ENCODE measurements at regions not wholly inside any gene's neighbourhood (a gene's known extent, or its start where the extent isn't known, plus 50 kb on each side); places are given as distances from the start of the nearest gene placed in this dataset.
"Not testable (repeated sequence)": the region's sequence is repeated elsewhere in the genome, so short reads cannot be mapped to it uniquely, and the experiment has no call there.

DNA sequence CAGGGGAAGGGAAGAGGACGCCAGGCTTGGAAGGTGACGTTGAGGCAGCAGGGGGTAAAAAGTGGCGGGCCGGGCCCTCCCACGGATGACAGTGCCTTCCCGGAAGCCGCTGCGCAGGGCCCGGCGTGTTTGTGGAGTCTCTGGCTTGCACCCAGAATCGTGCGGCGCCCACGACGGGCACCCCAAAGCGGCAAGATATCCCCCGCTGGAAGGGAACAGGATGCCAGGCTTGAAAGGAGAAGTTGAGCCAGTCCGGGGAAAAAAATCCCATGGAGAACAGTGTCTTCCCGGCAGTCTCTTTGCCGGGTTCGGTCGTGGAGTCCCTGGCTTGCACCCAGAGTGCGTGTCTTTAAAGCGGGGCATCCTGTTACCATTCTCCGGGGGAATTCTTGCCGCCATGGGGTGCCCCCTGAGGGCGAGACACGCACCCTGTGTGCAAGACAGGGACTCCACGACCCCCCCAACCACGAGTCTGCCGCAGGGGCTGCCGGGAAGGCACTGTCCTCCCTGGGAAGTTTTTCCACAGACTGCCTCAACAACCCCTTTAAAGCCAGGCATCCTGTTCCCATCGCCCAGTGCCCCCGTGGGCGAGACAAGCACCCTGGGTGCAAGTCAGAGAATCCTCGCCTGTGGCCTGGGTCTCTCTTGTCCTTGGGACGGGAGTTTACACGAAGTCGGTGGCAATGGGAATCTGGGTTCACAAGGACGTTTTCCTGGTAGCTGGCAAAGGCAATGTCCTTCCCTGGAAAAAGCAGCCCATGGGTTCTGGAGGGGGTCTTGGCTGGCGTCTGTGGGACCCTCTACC, 156.1 kb upstream of the ALG10B start:
- DNase-seq = no peak

DNA sequence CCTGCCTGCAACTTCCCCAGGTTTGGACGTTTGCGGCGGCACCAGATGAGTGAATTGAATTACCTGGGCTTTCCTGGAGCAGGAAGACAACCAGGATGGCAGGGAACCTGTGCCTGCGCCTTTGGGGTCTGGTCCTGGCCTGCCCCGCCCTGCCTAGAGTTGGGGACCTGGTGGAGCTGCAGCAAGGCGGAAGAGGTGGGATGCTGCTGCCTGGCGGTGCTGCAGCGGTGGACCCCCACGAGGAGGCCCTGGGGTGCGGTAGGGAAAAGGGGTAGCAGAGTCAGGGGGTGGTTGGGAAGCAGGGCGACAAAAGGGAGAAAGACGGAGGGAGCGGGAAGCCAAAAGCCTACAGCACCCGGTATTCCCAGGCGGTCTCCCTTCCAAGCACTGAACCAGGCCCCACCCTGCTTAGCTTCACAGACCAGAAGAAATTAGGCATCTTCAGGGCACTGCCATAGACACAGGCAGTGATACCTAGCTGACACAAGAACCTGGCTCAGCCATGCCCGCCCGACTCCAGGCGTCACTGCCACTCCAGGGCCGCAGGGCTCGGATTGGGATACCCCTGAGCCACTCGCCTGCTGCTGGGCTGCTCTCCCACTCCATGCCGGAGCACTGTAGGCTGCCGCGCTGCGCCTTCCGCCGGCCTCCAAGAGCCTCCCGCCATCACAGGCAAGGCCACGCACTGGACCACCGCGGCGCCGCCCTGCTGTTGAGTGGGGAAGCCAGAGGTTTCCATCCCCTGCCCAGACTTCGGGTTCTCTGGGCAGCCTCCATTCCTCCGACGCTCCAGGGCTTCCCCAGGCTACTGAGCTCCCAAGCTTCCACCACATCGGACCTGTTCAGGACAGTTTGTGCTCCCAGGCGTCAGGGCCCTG, 155.2 kb upstream of the ALG10B start:
- no peak for DNase-seq

DNA sequence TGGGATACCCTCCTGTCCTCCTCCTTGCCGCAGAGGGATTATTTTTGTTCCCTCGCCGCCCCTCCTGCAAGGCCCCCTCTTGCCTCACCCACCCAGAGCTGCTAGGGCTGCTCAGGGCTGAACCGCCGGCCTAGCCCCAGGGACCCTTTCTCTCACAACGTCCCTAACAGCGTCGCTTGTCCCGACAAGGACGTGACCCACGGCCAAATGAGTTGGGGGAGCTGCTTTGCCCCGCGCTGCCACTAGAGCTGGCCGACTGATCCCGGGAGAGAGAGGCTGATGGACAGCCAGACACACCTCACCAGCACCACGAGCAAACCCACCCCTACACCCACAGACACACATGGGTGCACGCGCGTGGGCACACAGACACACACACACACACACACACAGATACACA, 154.6 kb upstream of the ALG10B start:
- DNase-seq = no peak

DNA sequence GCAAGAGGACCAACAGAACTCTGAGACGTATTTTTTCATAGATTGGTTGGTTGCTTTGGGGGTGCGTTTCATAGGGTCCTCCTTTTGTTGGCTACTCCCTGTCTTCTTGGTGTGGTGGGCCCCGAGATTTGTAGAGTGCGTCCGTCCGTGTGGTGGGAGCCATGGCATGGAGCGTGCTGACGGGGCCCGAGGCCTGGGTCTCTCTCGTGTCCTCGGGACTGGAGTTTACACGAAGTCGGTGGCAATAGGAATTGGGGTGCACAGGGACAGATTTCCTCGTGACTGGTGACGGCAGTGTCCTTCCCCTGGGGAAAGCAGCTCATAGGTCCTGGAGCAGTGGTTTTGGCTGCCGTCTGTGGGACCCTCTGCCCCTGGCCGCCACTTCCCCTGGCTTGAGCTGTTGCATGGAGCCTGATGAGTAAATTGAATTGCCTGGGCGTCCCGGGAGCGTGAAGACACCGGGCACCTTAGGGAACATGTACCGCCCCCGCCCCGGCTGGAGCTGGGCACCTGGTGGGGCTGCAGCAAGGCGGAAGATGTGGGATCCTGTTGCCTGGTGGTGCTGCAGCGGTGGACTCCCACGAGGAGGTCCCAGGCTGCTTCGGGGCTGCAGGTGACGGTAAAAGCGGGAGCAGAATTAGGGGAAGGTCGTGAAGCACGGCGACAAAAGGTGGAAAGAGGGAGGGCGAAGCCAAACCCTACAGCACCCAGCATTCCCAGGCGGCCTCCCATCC, 153.7 kb upstream of the ALG10B start:
- DNase-seq = no peak

DNA sequence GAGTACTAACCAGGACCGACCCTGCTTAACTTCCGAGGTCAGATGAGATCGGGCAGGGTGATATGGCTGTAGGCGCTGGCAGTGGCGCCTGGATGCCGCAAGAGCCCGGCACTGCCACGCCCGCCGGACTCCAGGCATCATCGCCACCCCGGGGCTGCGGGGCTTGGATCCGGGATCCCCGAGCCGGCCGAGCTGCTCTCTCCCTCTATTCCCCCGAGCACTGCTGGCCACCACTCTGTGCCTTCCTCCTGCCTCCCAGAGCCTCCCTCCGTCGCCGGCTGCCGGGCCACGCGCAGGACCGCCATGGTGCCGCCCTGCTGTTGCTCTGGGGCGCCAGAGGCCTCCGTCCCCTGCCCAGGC, 153.2 kb upstream of the ALG10B start:
- DNase-seq = no peak

DNA sequence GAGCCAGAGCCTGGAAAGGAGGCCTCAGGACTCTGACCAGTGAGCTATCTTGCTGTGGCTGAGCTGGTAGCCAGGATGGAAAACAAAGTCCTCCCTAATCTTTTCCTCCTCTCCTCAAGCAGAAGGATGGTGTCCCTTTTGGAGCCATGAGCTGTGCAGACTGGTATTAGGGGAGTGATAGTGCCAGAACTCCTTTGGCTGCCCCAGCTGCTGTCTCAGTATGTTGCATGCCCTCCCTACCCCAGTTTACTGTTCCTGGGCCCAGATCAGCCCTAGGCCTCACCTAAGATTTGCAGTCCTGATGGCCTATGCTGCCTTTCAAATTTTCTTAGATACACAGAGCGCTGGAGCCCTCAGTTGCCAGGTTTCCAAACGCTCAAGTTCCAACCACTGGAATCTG, 150.3 kb upstream of the ALG10B start:
- DNase-seq = no peak

DNA sequence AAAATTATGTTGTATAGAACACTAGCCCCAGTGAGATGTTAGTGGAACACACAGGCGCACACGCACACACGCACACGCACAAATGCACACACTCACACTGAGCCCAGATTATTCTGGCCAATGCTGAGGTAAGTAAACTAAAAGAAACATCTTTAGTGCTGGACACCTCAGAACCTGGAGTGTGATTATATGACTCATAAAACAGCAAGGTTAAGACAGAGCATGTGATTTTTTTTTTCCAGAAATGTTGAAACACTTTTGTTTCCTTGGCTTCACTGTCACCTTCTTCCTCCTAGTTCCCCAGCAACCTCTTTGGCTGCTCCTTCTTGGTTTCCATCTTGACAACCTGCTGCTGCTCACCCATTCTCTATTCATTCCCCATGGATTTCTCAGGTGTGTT, 141.0 kb upstream of the ALG10B start:
- no peak for DNase-seq

DNA sequence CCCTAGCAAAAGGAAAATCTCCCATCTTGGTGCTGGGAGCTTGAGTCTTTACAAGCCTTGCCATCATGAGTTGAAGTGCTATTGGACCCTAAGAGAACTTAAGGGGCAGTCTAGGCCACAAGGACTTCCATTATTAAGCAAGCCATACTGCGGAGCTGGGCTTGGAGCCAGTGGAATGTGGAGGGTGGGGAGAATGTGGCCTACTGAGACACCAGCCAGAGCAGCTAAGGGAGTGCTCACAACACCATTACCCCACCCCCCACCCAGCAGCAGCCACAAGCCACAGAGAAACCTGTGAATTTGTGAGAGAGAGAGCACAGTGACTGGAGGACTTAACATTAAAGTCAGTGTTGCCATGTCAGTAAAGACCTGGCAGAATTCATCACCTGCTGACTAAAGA, 133.0 kb upstream of the ALG10B start:
- DNase-seq = not testable (repeated sequence)

DNA sequence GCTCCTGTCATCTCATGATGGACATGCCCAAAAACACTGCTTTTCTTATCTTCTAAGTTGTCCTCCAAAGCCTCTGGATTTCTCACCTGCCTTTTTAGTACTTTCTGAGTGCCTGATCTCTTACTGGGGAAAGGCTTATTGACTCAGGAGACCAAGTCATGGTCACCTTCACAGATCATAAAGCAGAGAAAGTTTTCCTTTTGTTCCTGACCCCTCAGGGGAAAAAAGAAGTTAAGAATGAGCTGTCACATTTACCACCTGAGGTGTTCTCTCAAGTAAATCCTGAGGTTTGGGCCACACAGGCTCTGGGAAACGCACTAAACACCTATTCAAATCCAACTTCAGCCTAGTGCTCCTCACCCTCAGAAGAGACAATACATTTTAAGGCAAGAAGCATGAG, 119.3 kb upstream of the ALG10B start:
- DNase-seq = not testable (repeated sequence)

DNA sequence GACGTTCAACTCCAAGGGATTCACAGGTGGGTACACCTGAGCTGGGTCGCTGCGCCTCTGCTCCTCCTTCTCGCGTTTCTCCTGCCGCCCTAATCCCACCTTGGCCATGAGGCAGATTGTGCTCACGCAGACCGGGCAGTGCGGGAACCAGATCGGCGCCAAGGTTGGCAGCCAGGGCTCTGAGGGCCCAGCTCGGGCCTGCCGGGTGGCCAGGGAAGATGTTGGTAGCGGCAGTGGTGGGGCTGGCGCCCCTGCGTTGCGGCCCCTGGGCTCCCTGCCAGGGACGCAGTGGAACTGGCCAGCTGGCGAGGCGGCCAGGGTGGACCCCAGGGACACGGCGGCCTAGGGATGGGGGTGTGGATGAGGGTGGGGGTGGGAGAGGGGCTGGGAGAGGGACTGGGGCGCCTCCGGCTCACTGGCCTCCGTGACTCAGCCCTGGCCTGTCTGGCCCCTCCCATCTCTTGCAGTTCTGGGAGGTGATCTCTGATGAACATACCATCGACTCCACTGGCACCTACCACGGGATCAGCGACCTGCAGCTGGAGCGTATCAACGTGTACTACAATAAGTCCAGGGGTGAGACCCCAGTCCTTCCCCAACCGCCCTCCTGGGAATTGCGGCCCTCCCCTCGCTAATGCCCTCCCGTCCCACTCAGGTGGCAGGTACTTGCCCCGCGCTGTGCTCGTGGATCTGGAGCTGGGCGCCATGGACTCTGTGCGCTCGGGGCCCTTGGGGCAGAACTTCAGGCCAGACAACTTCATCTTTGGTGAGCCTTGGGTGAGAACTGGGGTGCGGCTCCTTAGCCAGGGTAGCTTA, 114.9 kb upstream of the ALG10B start:
- no peak for DNase-seq

DNA sequence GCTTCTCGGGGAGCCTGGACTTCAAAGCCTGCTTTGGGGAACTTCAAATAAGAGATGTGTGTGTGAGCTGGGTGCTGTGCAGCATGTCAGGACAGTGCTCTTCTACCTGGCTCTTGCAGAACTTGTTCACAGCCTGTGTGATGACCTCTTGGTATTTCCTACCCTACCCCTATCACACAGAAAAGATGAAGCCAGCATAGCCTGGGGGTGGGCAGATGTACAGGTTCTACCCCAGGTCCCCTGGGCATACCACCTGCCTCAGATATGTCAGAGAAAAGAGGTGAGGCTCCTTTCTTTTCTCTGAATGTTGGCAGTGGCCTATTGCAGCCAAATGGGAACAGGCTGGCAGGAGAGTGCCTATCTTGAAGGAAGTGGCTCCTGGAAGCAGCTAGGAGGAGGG, 111.7 kb upstream of the ALG10B start:
- DNase-seq = no peak

DNA sequence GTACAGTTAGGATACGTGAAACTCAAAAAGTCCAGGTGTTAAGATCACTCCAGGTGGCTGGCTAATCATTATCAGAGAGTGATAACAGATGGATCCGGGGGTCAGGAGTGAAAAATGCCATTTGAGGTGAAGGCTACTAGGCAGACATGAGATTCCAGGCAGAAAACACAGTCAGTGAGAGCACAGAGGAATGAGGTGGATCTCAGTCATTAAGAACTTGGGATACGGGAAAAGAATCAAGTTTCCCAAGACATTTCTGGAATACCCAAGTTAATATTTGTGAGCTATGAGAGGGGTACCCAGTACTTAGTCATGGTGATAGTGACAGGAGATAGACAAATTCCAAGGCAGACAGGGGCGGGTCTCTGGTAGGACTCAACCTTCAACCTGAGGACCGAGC, 94.6 kb upstream of the ALG10B start:
- no peak for DNase-seq

DNA sequence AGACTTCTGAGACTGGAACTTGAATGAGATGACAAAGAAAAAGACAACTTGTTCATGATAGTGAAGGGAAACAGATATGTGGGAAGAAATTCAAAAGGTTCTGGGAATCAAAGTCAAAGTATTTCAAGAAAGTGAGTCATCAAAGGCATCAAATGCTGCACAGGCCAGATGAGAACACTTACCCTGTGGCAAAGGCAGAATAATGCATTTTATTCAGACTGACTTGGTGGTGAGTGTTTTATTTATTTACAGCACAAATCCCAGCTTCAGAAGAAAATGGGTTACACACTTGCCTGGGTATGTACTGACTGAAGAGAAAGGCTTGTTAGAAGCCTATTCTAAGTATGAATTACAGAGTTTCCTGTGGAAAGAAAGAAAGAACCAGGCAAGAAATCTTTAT, 78.2 kb upstream of the ALG10B start:
- not testable (repeated sequence) for DNase-seq

DNA sequence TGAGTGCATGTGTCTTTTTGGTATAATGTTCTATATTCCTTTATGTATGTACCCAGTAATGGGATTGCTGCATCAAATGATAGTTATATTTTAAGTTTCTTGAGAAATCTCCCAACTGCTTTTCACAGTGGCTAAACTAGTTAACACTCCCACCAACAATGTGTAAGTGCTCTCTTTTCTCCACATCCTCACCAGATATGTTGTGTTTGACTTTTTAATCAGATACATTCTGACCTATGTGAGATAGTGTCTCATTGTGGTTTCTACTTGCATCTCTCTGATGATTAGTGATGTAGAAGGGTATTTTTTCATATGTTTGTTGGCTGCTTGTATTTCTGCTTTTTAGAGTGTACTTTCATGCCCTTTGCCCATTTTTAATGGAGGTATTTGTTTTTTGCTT, 62.8 kb upstream of the ALG10B start:
- DNase-seq = no peak

DNA sequence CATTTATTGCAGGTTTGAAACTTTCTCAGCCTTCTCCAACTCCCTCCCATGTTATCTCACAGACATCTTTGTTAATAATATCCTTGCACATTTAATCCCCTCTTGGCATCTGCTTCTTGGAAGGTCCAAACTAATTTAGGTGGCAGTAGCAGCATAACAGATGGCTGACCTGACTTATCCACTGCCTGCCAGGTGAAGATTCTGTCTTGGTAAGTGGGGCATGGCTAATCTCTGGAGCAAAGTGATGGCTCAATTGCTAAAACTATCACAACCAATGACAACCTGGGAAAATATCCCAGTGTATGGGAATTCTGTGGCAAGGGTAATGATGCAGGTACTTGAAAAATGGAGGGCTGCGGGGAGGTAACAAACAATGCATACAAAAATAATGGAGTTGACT, 58.2 kb upstream of the ALG10B start:
- DNase-seq = no peak
